Frontal cortex (tissue), 4 donors: ENCODE measurements at regions not wholly inside any gene's neighbourhood (a gene's known extent, or its start where the extent isn't known, plus 50 kb on each side); places are given as distances from the start of the nearest gene placed in this dataset. TPM values are rescaled to one million over a fixed set of nuclear protein-coding genes. Genes with fewer than 3 reads are reported as not detected.

Experiments
- DNase-seq, 2 donors: peaks; one replicate each; pipeline ENCODE4 v3.0.0; 2012; ENCODE audit warnings: low spot score in 2 of 2
- FAIRE-seq: peaks from 2 replicates; lab custom pipeline; 2012; peaks lifted over from hg19 to GRCh38; lab: Jason Lieb, UNC
- small RNA-seq: library from RNA; depleted of rRNA; stranded (forward); fragments of <200 nt; gene quantifications from one replicate; pipeline ENCODE3, GENCODE V24; 2014
- donor health status: control.
- donor health status: control.
- donor health status: control.

GRCh38 chr1:94608142-94608851 is 66.7 kb upstream of the F3 start:
- FAIRE-seq, result no peak
- DNase-seq, result no peak

GRCh38 chr1:94607398-94607797 is 65.8 kb upstream of the F3 start:
- no peak for FAIRE-seq
- DNase-seq, result no peak

GRCh38 chr1:94606471-94606870 is 64.9 kb upstream of the F3 start:
- FAIRE-seq, result no peak
- DNase-seq, result no peak

GRCh38 chr1:94603663-94604062 is 62.1 kb upstream of the F3 start:
- FAIRE-seq (no peak), DNase-seq (no peak)

GRCh38 chr1:94602802-94603625 is 61.5 kb upstream of the F3 start:
- DNase-seq, result no peak
- no peak for FAIRE-seq

GRCh38 chr1:94602316-94602715 is 60.8 kb upstream of the F3 start:
- DNase-seq (no peak), FAIRE-seq (no peak)

GRCh38 chr1:94600556-94600955 is 59.0 kb upstream of the F3 start:
- FAIRE-seq, result no peak
- DNase-seq, result no peak

GRCh38 chr1:94599095-94599813 is 57.7 kb upstream of the F3 start:
- no peak for FAIRE-seq

GRCh38 chr1:94597701-94598100 is 56.1 kb upstream of the F3 start:
- DNase-seq (no peak), FAIRE-seq (no peak)

More at GRCh38 chr1:94599095-94599813, 57.7 kb upstream of the F3 start:
- DNase-seq, result peak; percentile 8 to 27

GRCh38 chr1:94596260-94596659 is 54.7 kb upstream of the F3 start:
- DNase-seq, result no peak
- no peak for FAIRE-seq

GRCh38 chr1:94595658-94596057 is 54.1 kb upstream of the F3 start:
- DNase-seq (no peak), FAIRE-seq (no peak)

GRCh38 chr1:94593611-94594010 is 52.1 kb upstream of the F3 start:
- no peak for DNase-seq
- no peak for FAIRE-seq

- FAIRE-seq (no peak), DNase-seq (peak in 1 of 2 donors; percentile 16)
Measured at GRCh38 chr1:94592571-94592920, 51.0 kb upstream of the F3 start.

- no peak for FAIRE-seq
- DNase-seq, result peak in 1 of 2 donors; percentile 10
Measured at GRCh38 chr1:94591823-94592570, 50.4 kb upstream of the F3 start.

Small RNA genes in the stretch of these regions (small RNA-seq; reads per million reads assigned to genes)
- not detected for gene MIR378G
